Right ventricle myocardium inferior (tissue), 1 donor: ENCODE measurements at regions not wholly inside any gene's neighbourhood (a gene's known extent, or its start where the extent isn't known, plus 50 kb on each side); places are given as distances from the start of the nearest gene placed in this dataset.

ENCODE experiments used
- ATAC-seq: fragments of 200-7000 bp; cut with Tn5 transposase; one replicate; pipeline ENCODE4 v1.9.1; 2020; ENCODE audit warnings: mild to moderate bottlenecking, moderate library complexity
- DNase-seq: peaks from one replicate; pipeline ENCODE4 v3.0.0; 2021; ENCODE audit errors: missing footprints
- intact Hi-C: fragments of 100-400 bp; cut with DNase I; formaldehyde crosslinking; loops from one replicate; pipeline ENCODE4 v1.11.0; 2022
- donor health status: DM: no; HTN: yes; CAD: no; lungs with severe emphysema.

GRCh38 chr13:30359991-30360390 is 52.6 kb upstream of the KATNAL1 start:
- intact Hi-C loops = loop anchor here (5.0 kb wide), 1 partner anchor 37 kb away; no protein-coding TSS in a partner anchor
- ATAC-seq = no peak
- no peak for DNase-seq

GRCh38 chr13:30360586-30360985 is 53.2 kb upstream of the KATNAL1 start:
- ATAC-seq = no peak
- intact Hi-C loops = loop anchor here (5.0 kb wide), 1 partner anchor 37 kb away; no protein-coding TSS in a partner anchor
- no peak for DNase-seq

GRCh38 chr13:30362005-30362788 is 54.8 kb upstream of the KATNAL1 start:
- intact Hi-C loops = loop anchor here (5.0 kb wide), 1 partner anchor 35 kb away; no protein-coding TSS in a partner anchor
- no peak for ATAC-seq
- no peak for DNase-seq

- ATAC-seq (peak; percentile 65), DNase-seq (no peak)
- intact Hi-C loops = loop anchor here (5.0 kb wide), 1 partner anchor 34 kb away; no protein-coding TSS in a partner anchor
Observed at GRCh38 chr13:30362869-30363268, 55.5 kb upstream of the KATNAL1 start.

- DNase-seq (no peak), ATAC-seq (no peak)
- intact Hi-C loops = loop anchor here (5.0 kb wide), 1 partner anchor 34 kb away; no protein-coding TSS in a partner anchor
Observed at GRCh38 chr13:30363725-30364124, 56.4 kb upstream of the KATNAL1 start.

- intact Hi-C loops = loop anchor here (5.0 kb wide), 1 partner anchor 33 kb away; no protein-coding TSS in a partner anchor
- DNase-seq = no peak
- no peak for ATAC-seq
Observed at GRCh38 chr13:30364133-30364532, 56.8 kb upstream of the KATNAL1 start.

- ATAC-seq = no peak
- intact Hi-C loops = loop anchor here (5.0 kb wide), 1 partner anchor 32 kb away; no protein-coding TSS in a partner anchor
- DNase-seq = no peak
Observed at GRCh38 chr13:30364876-30365275, 57.4 kb upstream of the UBE2L5 start.

- intact Hi-C loops = no loop called here
- no peak for ATAC-seq
- no peak for DNase-seq
Observed at GRCh38 chr13:30366088-30366487, 56.2 kb upstream of the UBE2L5 start.

- intact Hi-C loops = no loop called here
- DNase-seq = no peak
- no peak for ATAC-seq
Observed at GRCh38 chr13:30367296-30367695, 55.0 kb upstream of the UBE2L5 start.

- ATAC-seq (no peak), DNase-seq (no peak)
- intact Hi-C loops = no loop called here
Observed at GRCh38 chr13:30370146-30370545, 52.1 kb upstream of the UBE2L5 start.

- ATAC-seq (no peak), DNase-seq (no peak)
- intact Hi-C loops = no loop called here
Observed at GRCh38 chr13:30370916-30371521, 51.3 kb upstream of the UBE2L5 start.

- ATAC-seq (no peak), DNase-seq (no peak)
- intact Hi-C loops = no loop called here
Observed at GRCh38 chr13:30371649-30372265, 50.5 kb upstream of the UBE2L5 start.
